ENCODE measurements at regions not wholly inside any gene's neighbourhood (a gene's known extent, or its start where the extent isn't known, plus 50 kb on each side); places are given as distances from the start of the nearest gene placed in this dataset.

GRCh38 chr10:88127269-88127668 is 263.8 kb downstream of the PTEN start (continued):
- no peak for TF ChIP-seq ZBTB40 (IDR thresholded peaks at IDR 0.05; ENCODE audit: borderline replicate concordance)

- intact Hi-C loops (cut with micrococcal nuclease; ENCODE audit: unreplicated experiment) (no loop called here), in situ Hi-C loops (cut with MboI) (no loop called here)
- Histone ChIP-seq H3K9ac (ENCODE audit: control insufficient read depth, insufficient read depth, low read length) (no peak overlapping the region), H3K79me2 (ENCODE audit: control insufficient read depth, insufficient read depth, low read length) (no peaks in the 10 kb centered on the region), H3K4me3 (no peak overlapping the region), H3K4me2 (ENCODE audit: control insufficient read depth, insufficient read depth) (no peak overlapping the region), H2AFZ (ENCODE audit: control insufficient read depth, low read depth, low read length) (no peak overlapping the region), H3K27me3 (replicated peaks in 1 of 2; ENCODE audit: control insufficient read depth in 2 of 2, insufficient read depth in 2 of 2, low read length in 1 of 2) (no peaks in the 10 kb centered on the region), H3K27ac (ENCODE audit: control insufficient read depth, insufficient read depth) (no peak overlapping the region), H3K9me3 (replicated peaks; ENCODE audit: control insufficient read depth, insufficient read depth, low read length) (no peaks in the 10 kb centered on the region; the same call in 2 of the 3 replicates), H4K20me1 (ENCODE audit: control insufficient read depth, insufficient read depth) (no peaks in the 10 kb centered on the region), H3K4me1 (ENCODE audit: control insufficient read depth, insufficient read depth, low read length) (no peaks in the 10 kb centered on the region), H3K36me3 (ENCODE audit: control insufficient read depth in 2 of 2, insufficient read depth in 2 of 2, low read length in 1 of 2) (no peaks in the 10 kb centered on the region)
- BruUV-seq (replicated peaks) = no TSS peak
- no peak for ATAC-seq
- TF ChIP-seq SIX5 (IDR thresholded peaks at IDR 0.05; ENCODE audit: low read depth, low read length, severe bottlenecking) (no peak), ZBTB11 (CRISPR knock-in tag; IDR thresholded peaks at IDR 0.05) (no peak), MAX (IDR thresholded peaks at IDR 0.05; ENCODE audit: low read depth, low read length) (no peak), IKZF1 (conservative IDR thresholded peaks at IDR 0.05) (no peak), KDM1A (IDR thresholded peaks at IDR 0.05; ENCODE audit: borderline replicate concordance) (no peak)
- ChIA-PET CTCF (interaction anchor here (2.0 kb wide), 1 partner anchor 14 kb away, joined by 8 read pairs; no protein-coding TSS in a partner anchor), POLR2A (no interaction called here), RAD21 (ENCODE audit: unreplicated experiment) (no interaction called here), SMC1A (ENCODE audit: uncharacterized antibody, unreplicated experiment) (interaction anchor here (1.1 kb wide), 1 partner anchor 9 kb away, joined by 5 read pairs; no protein-coding TSS in a partner anchor)
- 29% methylated on average over 1 of the region's 1 CpG for WGBS (ENCODE audit: insufficient coverage, insufficient replicate concordance, low lambda C conversion rate, missing lambda C conversion rate)
- no peak for DNase-seq (ENCODE audit: low read depth, low spot score)
- FAIRE-seq = no peak
Measured at GRCh38 chr10:88127766-88128165, 264.3 kb downstream of the PTEN start.

All from GM12878 (cell line).